BLaER1 (cell line): ENCODE measurements at regions not wholly inside any gene's neighbourhood (a gene's known extent, or its start where the extent isn't known, plus 50 kb on each side); places are given as distances from the start of the nearest gene placed in this dataset.

Source experiments
- H3K27ac ChIP-seq: shearing (Covaris generic); formaldehyde crosslinking; 2 replicates; pipeline ENCODE4 v1.8.1; 2022
- H3K27me3 ChIP-seq: shearing (Covaris generic); formaldehyde crosslinking; 2 replicates; pipeline ENCODE4 v1.8.1; 2022
- H3K36me3 ChIP-seq: shearing (Covaris generic); formaldehyde crosslinking; 2 replicates; pipeline ENCODE4 v1.8.1; 2022
- H3K4me1 ChIP-seq: shearing (Covaris generic); formaldehyde crosslinking; 2 replicates; pipeline ENCODE4 v1.8.1; 2022
- H3K4me2 ChIP-seq: shearing (Covaris generic); formaldehyde crosslinking; 2 replicates; pipeline ENCODE4 v1.8.1; 2022
- H3K4me3 ChIP-seq: shearing (Covaris generic); formaldehyde crosslinking; 2 replicates; pipeline ENCODE4 v1.8.1; 2022
- H3K9ac ChIP-seq: shearing (Covaris generic); formaldehyde crosslinking; 2 replicates; pipeline ENCODE4 v1.8.1; 2022
- H3K9me3 ChIP-seq: shearing (Covaris generic); formaldehyde crosslinking; 2 replicates; pipeline ENCODE4 v1.8.1; 2022
- H4K20me1 ChIP-seq: shearing (Covaris generic); formaldehyde crosslinking; 2 replicates; pipeline ENCODE4 v1.8.1; 2022
- Cebpa-rat ChIP-seq: shearing (Covaris generic); IDR thresholded peaks from 2 replicates; pipeline ENCODE4 v1.8.1; 2022

GRCh38 chr9:32248189-32248712 lies 136.2 kb upstream of the ACO1 start:
- no peak for TF ChIP-seq Cebpa-rat
- Histone ChIP-seq H4K20me1 (no peaks in the 10 kb centered on the region), H3K9me3 (no peaks in the 10 kb centered on the region), H3K27me3 (no peaks in the 10 kb centered on the region), H3K36me3 (no peaks in the 10 kb centered on the region), H3K27ac (no peak overlapping the region), H3K4me1 (no peaks in the 10 kb centered on the region), H3K4me3 (no peak overlapping the region), H3K9ac (no peak overlapping the region), H3K4me2 (no peak overlapping the region)

GRCh38 chr9:32251539-32251938 lies 132.9 kb upstream of the ACO1 start:
- TF ChIP-seq Cebpa-rat: no peak
- Histone ChIP-seq H3K27ac (no peak overlapping the region), H3K9ac (no peak overlapping the region), H4K20me1 (no peaks in the 10 kb centered on the region), H3K36me3 (no peaks in the 10 kb centered on the region), H3K4me2 (no peak overlapping the region), H3K4me1 (no peaks in the 10 kb centered on the region), H3K27me3 (no peaks in the 10 kb centered on the region), H3K4me3 (no peak overlapping the region), H3K9me3 (no peaks in the 10 kb centered on the region)

DNA sequence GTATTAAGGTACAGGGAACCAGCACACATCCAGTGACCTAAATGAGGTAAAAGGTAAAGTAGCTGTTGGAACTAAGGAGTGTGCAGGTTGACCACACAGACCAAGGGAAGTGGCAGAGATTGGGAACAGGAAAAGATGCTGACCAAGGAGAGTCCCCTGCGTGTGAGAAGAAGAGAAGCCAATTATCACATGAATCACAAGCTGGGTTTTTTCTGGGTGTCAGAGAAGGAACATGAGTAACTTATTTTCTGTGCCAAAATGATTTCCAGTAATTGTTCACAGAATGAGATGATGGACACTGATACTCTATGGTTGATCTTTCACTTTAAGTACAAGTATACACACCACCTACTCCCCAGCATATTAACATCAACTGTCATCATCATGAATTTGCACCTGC lies 130.7 kb upstream of the ACO1 start:
- Histone ChIP-seq H3K4me2 (no peak overlapping the region), H3K4me3 (no peak overlapping the region), H3K9ac (no peak overlapping the region), H3K4me1 (no peaks in the 10 kb centered on the region), H3K27me3 (no peaks in the 10 kb centered on the region), H3K9me3 (no peaks in the 10 kb centered on the region), H4K20me1 (no peaks in the 10 kb centered on the region), H3K27ac (no peak overlapping the region), H3K36me3 (no peaks in the 10 kb centered on the region)
- TF ChIP-seq Cebpa-rat: no peak

DNA sequence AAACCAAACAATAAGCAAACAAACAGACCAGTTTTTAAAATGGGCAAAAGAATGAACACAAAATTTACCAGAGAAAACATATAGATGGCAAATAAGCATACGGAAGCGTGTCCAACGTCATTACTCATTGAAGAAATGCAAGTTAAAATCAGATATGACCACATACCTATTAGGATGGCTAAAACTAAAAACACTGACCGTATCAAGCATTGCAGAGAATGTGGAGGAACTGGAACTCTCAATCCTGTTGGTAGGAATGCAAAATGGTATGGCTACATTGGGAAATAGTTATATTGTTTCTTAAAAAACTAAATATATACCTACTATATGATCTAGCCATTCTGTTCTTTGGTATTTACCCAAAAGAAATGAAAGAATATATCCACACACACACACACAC lies 129.4 kb upstream of the ACO1 start:
- no peaks in the 10 kb centered on the region for H3K9me3 ChIP-seq
- no peak for TF ChIP-seq Cebpa-rat
- no peaks in the 10 kb centered on the region for H3K4me1 ChIP-seq
- no peak overlapping the region for H3K9ac ChIP-seq
- H3K36me3 ChIP-seq: no peaks in the 10 kb centered on the region
- H3K27me3 ChIP-seq: no peaks in the 10 kb centered on the region
- no peak overlapping the region for H3K4me3 ChIP-seq
- no peaks in the 10 kb centered on the region for H4K20me1 ChIP-seq
- H3K27ac ChIP-seq: no peak overlapping the region
- no peak overlapping the region for H3K4me2 ChIP-seq

DNA sequence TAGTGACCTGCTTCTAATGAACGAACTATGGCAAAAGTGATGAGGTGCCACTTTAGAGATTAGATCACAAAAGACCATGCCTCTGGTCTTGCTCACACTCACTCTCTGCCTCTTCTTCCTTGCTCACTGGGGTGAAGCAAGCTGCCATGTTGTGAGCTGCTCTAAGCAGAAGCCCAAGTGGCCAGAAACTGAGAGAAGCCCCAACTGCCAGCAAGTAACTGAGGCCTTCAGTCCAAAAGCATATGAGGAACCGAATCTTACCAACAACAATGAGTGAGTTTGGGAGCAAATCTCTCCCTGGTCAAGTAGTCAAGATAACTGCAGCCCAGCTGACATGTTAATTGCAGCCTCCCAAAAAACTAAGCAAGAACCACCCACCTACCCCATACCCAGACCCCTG lies 126.0 kb upstream of the ACO1 start:
- Histone ChIP-seq H3K9me3 (no peaks in the 10 kb centered on the region), H4K20me1 (no peaks in the 10 kb centered on the region), H3K36me3 (no peaks in the 10 kb centered on the region), H3K27me3 (no peaks in the 10 kb centered on the region), H3K4me3 (no peak overlapping the region), H3K27ac (no peak overlapping the region), H3K4me2 (no peak overlapping the region), H3K9ac (no peak overlapping the region), H3K4me1 (no peaks in the 10 kb centered on the region)
- TF ChIP-seq Cebpa-rat: no peak

GRCh38 chr9:32260151-32260862 lies 124.1 kb upstream of the ACO1 start:
- Histone ChIP-seq H3K27ac (no peak overlapping the region), H3K4me3 (no peak overlapping the region), H3K9me3 (no peaks in the 10 kb centered on the region), H3K9ac (no peak overlapping the region), H3K4me1 (no peaks in the 10 kb centered on the region), H3K36me3 (no peaks in the 10 kb centered on the region), H3K4me2 (no peak overlapping the region), H4K20me1 (no peaks in the 10 kb centered on the region), H3K27me3 (no peaks in the 10 kb centered on the region)
- TF ChIP-seq Cebpa-rat: no peak

GRCh38 chr9:32264170-32264864 lies 120.1 kb upstream of the ACO1 start:
- H3K27me3 ChIP-seq: no peaks in the 10 kb centered on the region
- no peak for TF ChIP-seq Cebpa-rat
- H3K27ac ChIP-seq: no peak overlapping the region
- no peak overlapping the region for H3K9ac ChIP-seq
- no peak overlapping the region for H3K4me2 ChIP-seq
- H3K4me3 ChIP-seq: no peak overlapping the region
- no peaks in the 10 kb centered on the region for H3K9me3 ChIP-seq
- H4K20me1 ChIP-seq: no peaks in the 10 kb centered on the region
- H3K4me1 ChIP-seq: no peaks in the 10 kb centered on the region
- no peaks in the 10 kb centered on the region for H3K36me3 ChIP-seq

DNA sequence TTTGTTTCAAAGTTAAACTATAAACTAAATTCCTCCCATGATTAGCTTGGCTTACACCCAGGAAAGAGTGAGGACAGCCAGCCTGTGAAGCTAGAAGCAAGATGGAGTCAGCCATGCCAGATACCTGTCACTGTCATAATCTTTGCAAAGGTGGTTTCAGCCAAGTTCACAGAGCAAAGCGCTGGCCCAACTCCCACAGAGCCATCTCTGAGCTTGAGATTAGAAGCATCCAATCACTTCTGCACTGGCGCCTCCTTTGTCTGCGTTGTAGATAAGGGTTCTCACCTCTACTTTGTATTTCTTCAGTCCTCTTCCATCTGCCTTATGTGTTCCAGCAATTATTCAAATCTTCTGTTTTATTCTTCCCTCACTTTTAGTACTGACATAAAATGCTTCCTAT lies 119.4 kb upstream of the ACO1 start:
- Histone ChIP-seq H3K9ac (no peak overlapping the region), H3K27ac (no peak overlapping the region), H3K4me3 (no peak overlapping the region)

DNA sequence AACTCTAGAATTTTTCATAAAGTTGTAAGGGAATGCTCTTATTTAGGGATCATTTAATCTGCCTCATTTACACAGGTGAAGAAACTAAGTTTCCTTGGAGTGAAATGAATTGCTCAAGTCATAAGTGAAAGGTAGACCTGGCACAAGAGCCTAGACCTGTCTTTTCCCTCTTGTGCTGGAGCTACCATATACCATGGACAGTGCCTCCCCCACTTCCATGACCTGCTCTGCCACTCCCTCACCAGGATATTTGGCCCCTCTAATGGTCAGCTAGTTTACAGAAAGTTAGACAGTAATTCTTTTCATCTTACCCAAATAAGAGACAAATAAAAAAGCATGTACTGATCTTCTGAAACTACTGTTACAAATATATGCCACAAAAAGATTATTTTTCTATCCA lies 105.5 kb upstream of the ACO1 start:
- no peaks in the 10 kb centered on the region for H3K9me3 ChIP-seq
- H3K27ac ChIP-seq: no peak overlapping the region
- no peak overlapping the region for H3K9ac ChIP-seq
- no peaks in the 10 kb centered on the region for H3K4me1 ChIP-seq
- no peaks in the 10 kb centered on the region for H3K27me3 ChIP-seq
- no peaks in the 10 kb centered on the region for H4K20me1 ChIP-seq
- TF ChIP-seq Cebpa-rat: no peak
- no peak overlapping the region for H3K4me3 ChIP-seq
- H3K4me2 ChIP-seq: no peak overlapping the region
- H3K36me3 ChIP-seq: no peaks in the 10 kb centered on the region

More for the DNA sequence above, 119.4 kb upstream of the ACO1 start:
- H3K4me2 ChIP-seq: no peak overlapping the region
- no peaks in the 10 kb centered on the region for H3K9me3 ChIP-seq
- no peaks in the 10 kb centered on the region for H3K27me3 ChIP-seq
- H3K4me1 ChIP-seq: no peaks in the 10 kb centered on the region
- H3K36me3 ChIP-seq: no peaks in the 10 kb centered on the region
- H4K20me1 ChIP-seq: no peaks in the 10 kb centered on the region
- TF ChIP-seq Cebpa-rat: no peak

DNA sequence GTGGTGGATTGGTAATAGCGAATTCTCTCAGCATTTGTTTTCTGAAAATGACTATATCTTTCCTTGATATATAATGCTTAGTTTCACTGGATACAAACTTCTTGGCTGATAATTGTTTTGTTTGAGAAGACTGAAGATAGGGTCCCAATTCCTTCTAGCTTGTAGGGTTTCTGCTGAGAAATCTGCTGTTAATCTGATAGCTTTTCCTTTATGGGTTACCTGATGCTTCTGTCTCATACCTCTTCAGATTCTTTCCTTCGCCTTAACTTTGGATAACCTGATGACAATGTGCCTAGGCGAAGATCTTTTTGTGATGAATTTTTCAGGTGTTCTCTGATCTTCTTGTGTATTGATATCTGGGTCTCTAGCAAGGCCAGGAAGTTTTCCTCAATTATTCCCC lies 94.7 kb upstream of the ACO1 start:
- Histone ChIP-seq H3K4me3 (no peak overlapping the region), H4K20me1 (no peaks in the 10 kb centered on the region), H3K4me1 (peaks cover 6% of the 10 kb centered on the region; the same call in 1 of the 2 replicates), H3K4me2 (no peak overlapping the region), H3K36me3 (no peaks in the 10 kb centered on the region), H3K9me3 (no peaks in the 10 kb centered on the region), H3K27me3 (no peaks in the 10 kb centered on the region), H3K27ac (no peak overlapping the region), H3K9ac (no peak overlapping the region)
- no peak for TF ChIP-seq Cebpa-rat
